Esophagus squamous epithelium (tissue), 5 donors: ENCODE measurements at regions not wholly inside any gene's neighbourhood (a gene's known extent, or its start where the extent isn't known, plus 50 kb on each side); places are given as distances from the start of the nearest gene placed in this dataset.

Experiments used
- DNase-seq: peaks from one replicate; lab custom pipeline; 2025; lab: John Stamatoyannopoulos, UW
- H3K27ac ChIP-seq, 4 donors: fragments of 200-600 bp; sonication (generic); one replicate each; pipeline ENCODE4 v1.5.1; 2016 to 2019; ENCODE audit warnings: mild to moderate bottlenecking in 1 of 4
- H3K27me3 ChIP-seq, 4 donors: fragments of 200-600 bp; sonication (generic); 1 replicate in 3 of 4; 2 replicates in 1 of 4; pipeline versions ENCODE4 v1.5.1 to v1.6.0; 2017 to 2021; ENCODE audit warnings: antibody characterized with exemption in 1 of 4
- H3K36me3 ChIP-seq, 3 donors: fragments of 200-600 bp; sonication (generic); one replicate each; pipeline ENCODE4 v1.5.1; 2016 to 2019
- H3K4me1 ChIP-seq, 3 donors: fragments of 200-600 bp; sonication (generic); one replicate each; pipeline ENCODE4 v1.5.1; 2017 to 2019
- H3K4me3 ChIP-seq, 4 donors: fragments of 200-600 bp; sonication (generic); 1 replicate in 3 of 4; 2 replicates in 1 of 4; pipeline ENCODE4 v1.5.1; 2016 to 2019; ENCODE audit warnings: mild to moderate bottlenecking in 2 of 4, moderate library complexity in 1 of 4
- H3K9me3 ChIP-seq, 3 donors: fragments of 200-600 bp; sonication (generic); one replicate each; pipeline ENCODE4 v1.5.1; 2016 to 2019
- CTCF ChIP-seq, 6 experiments: fragments of 450-650 bp in 4 of 6; fragments of 200-600 bp in 2 of 6; sonication (generic) in 2 of 6; IDR thresholded peaks; one replicate each; pipeline ENCODE4 v1.5.1; 2016 to 2019; ENCODE audit warnings: antibody characterized with exemption in 6 of 6, mild to moderate bottlenecking in 4 of 6, moderate library complexity in 4 of 6
- POLR2A ChIP-seq, 4 donors: fragments of 450-650 bp; IDR thresholded peaks; one replicate each; pipeline ENCODE4 v1.6.1; 2017; ENCODE audit warnings: antibody characterized with exemption in 4 of 4, mild to moderate bottlenecking in 4 of 4, moderate library complexity in 3 of 4
- WGBS, 2 donors: methylation state at CpG; one replicate each; pipeline ENCODE4 v1.1.5; 2018; 5-methylcytosine and 5-hydroxymethylcytosine counted together
- intact Hi-C: fragments of 100-400 bp; cut with DNase I; formaldehyde crosslinking; loops from one replicate; pipeline ENCODE4 v1.15.0; 2022
- donor health status: DM: yes; HTN: yes; CAD: no.

DNA sequence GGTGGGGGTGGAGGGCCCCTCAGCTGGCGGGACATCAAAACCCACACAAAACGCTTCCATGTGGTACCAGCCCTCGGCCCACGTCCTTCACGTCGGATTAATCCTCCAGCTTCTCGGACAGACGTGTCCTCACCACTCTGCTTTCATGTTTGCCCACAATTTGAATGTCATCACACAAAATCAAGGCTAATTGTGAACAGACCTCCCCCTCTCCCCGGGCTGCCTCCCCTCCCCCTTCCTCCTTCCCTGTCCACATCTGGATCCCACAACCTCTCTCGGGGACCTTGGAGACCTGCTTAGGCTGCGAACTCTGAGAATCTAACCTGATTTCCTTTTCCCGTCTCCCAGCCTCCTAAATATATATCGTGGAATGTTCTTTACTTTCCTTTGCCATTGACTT lies 262.9 kb downstream of the MN1 start:
- Histone ChIP-seq H3K27ac (no peak overlapping the region), H3K4me3 (no peak overlapping the region), H3K4me1 (peaks cover 0 to 11% (median 0%) of the 10 kb centered on the region in 3 donors), H3K9me3 (no peaks in the 10 kb centered on the region), H3K36me3 (no peaks in the 10 kb centered on the region), H3K27me3 (peaks cover 0 to 5% (median 0%) of the 10 kb centered on the region in 4 donors)
- no peak for DNase-seq
- no peak for TF ChIP-seq POLR2A (IDR thresholded peaks at IDR 0.05)
- no peak for TF ChIP-seq CTCF (IDR thresholded peaks at IDR 0.05)
- 68 to 75% methylated on average over 12 to 13 of the region's 13 CpGs for WGBS, 2 donors
- intact Hi-C loops: no loop called here

DNA sequence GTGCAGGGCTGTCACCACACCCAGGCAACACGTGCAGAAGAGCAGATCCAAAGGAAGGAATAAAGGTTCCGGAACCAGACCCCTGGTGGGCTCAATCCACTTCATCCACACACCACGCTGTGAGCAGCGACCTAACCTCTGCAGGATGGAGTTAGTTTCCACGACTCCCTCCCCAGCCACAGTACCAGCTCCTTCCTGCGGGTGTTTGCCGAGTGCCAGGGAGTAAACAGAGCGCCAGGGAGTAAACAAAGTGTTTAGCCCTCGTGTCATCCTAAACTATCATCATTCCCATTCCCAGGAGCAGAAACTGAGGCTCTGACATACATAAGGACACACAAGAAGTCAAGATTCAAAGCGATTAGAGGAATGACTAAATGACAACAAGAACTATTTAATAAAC lies 261.3 kb downstream of the MN1 start:
- Histone ChIP-seq H3K9me3 (no peaks in the 10 kb centered on the region), H3K4me3 (no peak overlapping the region), H3K27me3 (peaks cover 0 to 5% (median 0%) of the 10 kb centered on the region in 4 donors), H3K27ac (no peak overlapping the region), H3K36me3 (no peaks in the 10 kb centered on the region), H3K4me1 (peaks cover 0 to 7% (median 0%) of the 10 kb centered on the region in 3 donors)
- DNase-seq: no peak
- TF ChIP-seq POLR2A (IDR thresholded peaks at IDR 0.05) (no peak), CTCF (IDR thresholded peaks at IDR 0.05) (no peak)
- 67 to 70% methylated on average over 9 to 10 of the region's 10 CpGs for WGBS, 2 donors
- intact Hi-C loops: no loop called here

DNA sequence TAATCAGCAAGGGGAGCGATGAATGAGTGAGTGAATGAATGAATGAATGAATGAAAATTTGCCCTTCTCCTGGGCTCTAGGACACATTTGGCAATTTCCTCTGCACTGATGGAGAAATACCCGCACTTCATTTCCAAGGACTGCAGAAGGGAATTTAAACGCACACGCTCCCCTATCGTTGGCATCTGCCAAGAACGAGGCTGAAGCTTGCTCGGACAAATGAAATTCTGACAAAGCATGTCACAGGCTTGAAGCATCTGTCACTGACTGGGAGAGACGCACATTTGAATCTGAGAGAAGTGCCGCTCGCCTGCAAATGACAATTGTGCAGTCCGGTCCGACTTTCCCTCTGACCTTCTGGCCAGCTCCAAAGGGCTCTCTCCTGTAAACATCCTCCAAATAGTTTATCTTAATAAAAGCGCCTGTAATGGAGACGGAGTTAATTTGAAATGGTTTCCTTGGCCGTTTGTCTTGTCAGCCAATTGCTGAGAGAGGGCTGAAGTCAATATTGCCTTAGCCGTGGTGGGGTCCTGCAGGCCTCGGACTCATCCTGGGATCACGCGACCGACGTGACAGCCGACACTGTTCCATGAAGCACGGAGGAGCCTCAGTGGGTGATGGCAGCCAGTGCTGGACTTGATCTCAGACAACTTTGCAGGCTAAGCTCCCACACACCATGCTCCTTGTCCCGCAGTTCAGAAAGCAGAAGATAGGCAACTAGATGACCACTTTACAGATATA lies 260.7 kb downstream of the MN1 start:
- intact Hi-C loops: no loop called here
- no peak for TF ChIP-seq CTCF (IDR thresholded peaks at IDR 0.05)
- no peak for TF ChIP-seq POLR2A (IDR thresholded peaks at IDR 0.05)
- H3K27me3 ChIP-seq: peaks cover 0 to 10% (median 0%) of the 10 kb centered on the region in 4 donors
- no peaks in the 10 kb centered on the region for H3K9me3 ChIP-seq
- WGBS, 2 donors: 45 to 57% methylated on average over 16 to 24 of the region's 24 CpGs
- H3K4me3 ChIP-seq: no peak overlapping the region
- H3K4me1 ChIP-seq: peaks cover 0 to 7% (median 0%) of the 10 kb centered on the region in 3 donors
- H3K36me3 ChIP-seq: no peaks in the 10 kb centered on the region
- H3K27ac ChIP-seq: no peak overlapping the region
- DNase-seq: no peak

DNA sequence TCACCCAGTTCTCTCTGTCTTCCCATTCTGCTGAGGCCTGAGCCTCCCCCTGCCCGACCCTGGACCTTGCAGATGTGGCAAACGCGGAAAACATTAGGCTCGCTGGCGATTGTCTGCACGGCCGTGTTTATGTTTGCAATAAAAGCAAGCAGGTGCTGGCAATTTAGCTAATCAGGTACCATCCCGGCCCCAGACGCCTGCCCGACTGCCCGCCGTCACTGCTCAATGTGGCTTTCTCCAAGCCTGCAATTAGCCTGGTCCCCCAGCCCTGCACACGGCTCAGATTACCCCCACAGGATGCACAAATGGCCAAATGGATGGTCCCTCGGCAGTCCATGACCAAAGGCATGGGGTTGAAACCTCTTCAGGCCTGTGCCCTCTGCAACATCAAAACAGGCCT lies 259.7 kb downstream of the MN1 start:
- Histone ChIP-seq H3K4me1 (peaks cover 0 to 7% (median 0%) of the 10 kb centered on the region in 3 donors), H3K9me3 (no peaks in the 10 kb centered on the region), H3K36me3 (no peaks in the 10 kb centered on the region), H3K27ac (no peak overlapping the region), H3K27me3 (peaks cover 0 to 12% (median 0%) of the 10 kb centered on the region in 4 donors), H3K4me3 (no peak overlapping the region)
- TF ChIP-seq CTCF (IDR thresholded peaks at IDR 0.05) (no peak), POLR2A (IDR thresholded peaks at IDR 0.05) (no peak)
- intact Hi-C loops: no loop called here
- DNase-seq: no peak
- WGBS, 2 donors: 87 to 100% methylated on average over 1 to 14 of the region's 14 CpGs

DNA sequence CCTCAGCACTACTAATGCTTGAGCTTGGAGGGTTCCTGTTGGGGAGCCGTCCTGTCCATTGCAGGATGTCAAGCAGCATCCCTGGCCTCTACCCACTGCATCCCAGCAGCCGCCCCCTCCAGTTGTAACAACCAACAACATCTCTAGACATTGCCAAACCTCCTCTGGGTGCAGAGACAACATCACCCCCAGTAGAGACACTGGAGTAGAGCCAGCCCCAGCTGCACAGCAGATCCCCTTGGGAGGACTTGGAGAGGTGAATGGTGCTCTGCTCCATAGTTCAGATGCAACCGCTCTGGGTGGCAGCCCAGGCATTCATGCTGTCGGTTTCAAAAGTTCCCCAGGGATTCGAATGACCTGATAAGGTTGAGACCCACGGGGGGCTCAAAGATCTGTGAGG lies 259.0 kb downstream of the MN1 start:
- Histone ChIP-seq H3K27ac (no peak overlapping the region), H3K27me3 (peaks cover 0 to 12% (median 0%) of the 10 kb centered on the region in 4 donors), H3K9me3 (no peaks in the 10 kb centered on the region), H3K4me1 (peaks cover 0 to under 1% (median 0%) of the 10 kb centered on the region in 3 donors), H3K4me3 (no peak overlapping the region), H3K36me3 (no peaks in the 10 kb centered on the region)
- no peak for DNase-seq
- TF ChIP-seq CTCF (IDR thresholded peaks at IDR 0.05) (no peak), POLR2A (IDR thresholded peaks at IDR 0.05) (no peak)
- intact Hi-C loops: no loop called here
- WGBS, 2 donors: 70 to 73% methylated on average over 3 to 5 of the region's 6 CpGs
